GM19395 (cell line): ENCODE measurements at regions not wholly inside any gene's neighbourhood (a gene's known extent, or its start where the extent isn't known, plus 50 kb on each side); places are given as distances from the start of the nearest gene placed in this dataset.

ENCODE experiments used
- ATAC-seq: cut with Tn5 transposase; IDR thresholded peaks from one replicate; pipeline ENCODE4 v1.9.1; 2021; ENCODE audit warnings: mild to moderate bottlenecking, moderate library complexity; ENCODE audit not compliant: unreplicated experiment

GRCh38 chr17:15893658-15894024 is 51.3 kb upstream of the ADORA2B start:
- no peak for ATAC-seq

- ATAC-seq, result no peak
These were observed 50.7 kb upstream of the ADORA2B start for GRCh38 chr17:15894258-15894657.

GRCh38 chr17:15894913-15895658 is 49.8 kb upstream of the ADORA2B start:
- ATAC-seq, result no peak
